Left lung (tissue), 4 donors: ENCODE measurements at regions not wholly inside any gene's neighbourhood (a gene's known extent, or its start where the extent isn't known, plus 50 kb on each side); places are given as distances from the start of the nearest gene placed in this dataset.

Experiments used
- ATAC-seq: fragments of 200-7000 bp; cut with Tn5 transposase; one replicate; pipeline ENCODE4 v1.9.1; 2020; ENCODE audit warnings: moderate library complexity
- DNase-seq, 4 donors: peaks; one replicate each; pipeline ENCODE4 v3.0.0-alpha.2; 2013 to 2020
- H3K27ac ChIP-seq, 2 donors: fragments of 200-600 bp; sonication (generic) in 1 of 2; one replicate each; pipeline versions ENCODE4 v1.5.0 to v1.8.0; 2020 to 2021
- H3K27me3 ChIP-seq, 2 donors: fragments of 200-600 bp; sonication (generic) in 1 of 2; one replicate each; pipeline versions ENCODE4 v1.5.0 to v1.8.0; 2020 to 2021
- H3K36me3 ChIP-seq, 2 donors: fragments of 200-600 bp; sonication (generic) in 1 of 2; one replicate each; pipeline versions ENCODE4 v1.5.0 to v1.8.0; 2020 to 2021
- H3K4me1 ChIP-seq, 2 donors: fragments of 200-600 bp; one replicate each; pipeline ENCODE4 v1.8.0; 2021
- H3K4me3 ChIP-seq, 2 donors: fragments of 200-600 bp; sonication (generic) in 1 of 2; one replicate each; pipeline versions ENCODE4 v1.5.0 to v1.8.0; 2020 to 2021; ENCODE audit warnings: mild to moderate bottlenecking in 1 of 2
- H3K9me3 ChIP-seq, 2 donors: fragments of 200-600 bp; sonication (generic) in 1 of 2; one replicate each; pipeline versions ENCODE4 v1.5.0 to v1.8.0; 2020 to 2021
- CTCF ChIP-seq, 2 donors: fragments of 200-600 bp; sonication (generic) in 1 of 2; IDR thresholded peaks; one replicate each; pipeline versions ENCODE4 v1.5.0 to v1.8.0; 2021; ENCODE audit warnings: antibody characterized with exemption in 2 of 2
- intact Hi-C, 2 donors: fragments of 100-400 bp; cut with DNase I; formaldehyde crosslinking; loops; one replicate each; pipeline versions ENCODE4 v1.11.2 to v1.14.2; 2022
- donor health status: DM: no; HTN: yes; CAD: no.
- donor health status: DM: no; HTN: no; CAD: no.

GRCh38 chr18:39909706-39910105, 2045.3 kb upstream of the PIK3C3 start:
- peaks cover 0 to 25% of the 10 kb centered on the region in 2 donors for H3K9me3 ChIP-seq
- ATAC-seq (no peak), DNase-seq (no peak)
- TF ChIP-seq CTCF (IDR thresholded peaks at IDR 0.05): no peak
- no peaks in the 10 kb centered on the region for H3K36me3 ChIP-seq
- no peaks in the 10 kb centered on the region for H3K27me3 ChIP-seq
- H3K4me3 ChIP-seq: no peak overlapping the region
- H3K27ac ChIP-seq: no peak overlapping the region
- intact Hi-C loops: no loop called here
- no peaks in the 10 kb centered on the region for H3K4me1 ChIP-seq

- ATAC-seq: no peak
- DNase-seq: peak in 2 of 4 donors; percentile 5 to 7
- Histone ChIP-seq H3K27ac (no peak overlapping the region), H3K9me3 (peaks cover 0 to 5% of the 10 kb centered on the region in 2 donors), H3K4me1 (no peaks in the 10 kb centered on the region), H3K27me3 (no peaks in the 10 kb centered on the region), H3K36me3 (no peaks in the 10 kb centered on the region), H3K4me3 (no peak overlapping the region)
- intact Hi-C loops: no loop called here
- TF ChIP-seq CTCF (IDR thresholded peaks at IDR 0.05): no peak
Measured at GRCh38 chr18:39886136-39886535, 2068.9 kb upstream of the PIK3C3 start.

GRCh38 chr18:39872651-39873050, 2082.4 kb upstream of the PIK3C3 start:
- no peak overlapping the region for H3K27ac ChIP-seq
- H3K9me3 ChIP-seq: no peaks in the 10 kb centered on the region
- ATAC-seq: no peak
- H3K27me3 ChIP-seq: no peaks in the 10 kb centered on the region
- no peaks in the 10 kb centered on the region for H3K36me3 ChIP-seq
- TF ChIP-seq CTCF (IDR thresholded peaks at IDR 0.05): no peak
- H3K4me3 ChIP-seq: no peak overlapping the region
- no peaks in the 10 kb centered on the region for H3K4me1 ChIP-seq
- no peak for DNase-seq
- intact Hi-C loops: no loop called here

GRCh38 chr18:39871961-39872360, 2083.1 kb upstream of the PIK3C3 start:
- intact Hi-C loops: no loop called here
- Histone ChIP-seq H3K27ac (no peak overlapping the region), H3K9me3 (no peaks in the 10 kb centered on the region), H3K27me3 (no peaks in the 10 kb centered on the region), H3K36me3 (no peaks in the 10 kb centered on the region), H3K4me3 (no peak overlapping the region), H3K4me1 (no peaks in the 10 kb centered on the region)
- no peak for TF ChIP-seq CTCF (IDR thresholded peaks at IDR 0.05)
- no peak for ATAC-seq
- no peak for DNase-seq

- no peak overlapping the region for H3K4me3 ChIP-seq
- no peak overlapping the region for H3K27ac ChIP-seq
- H3K9me3 ChIP-seq: no peaks in the 10 kb centered on the region
- no peak for ATAC-seq
- no peaks in the 10 kb centered on the region for H3K4me1 ChIP-seq
- no peaks in the 10 kb centered on the region for H3K36me3 ChIP-seq
- no peak for DNase-seq
- TF ChIP-seq CTCF (IDR thresholded peaks at IDR 0.05): no peak
- H3K27me3 ChIP-seq: no peaks in the 10 kb centered on the region
- intact Hi-C loops: no loop called here
Measured at GRCh38 chr18:39870591-39870990, 2084.4 kb upstream of the PIK3C3 start.
